Thoracic aorta (tissue), 2 donors: ENCODE measurements at regions not wholly inside any gene's neighbourhood (a gene's known extent, or its start where the extent isn't known, plus 50 kb on each side); places are given as distances from the start of the nearest gene placed in this dataset.
A peak's percentile ranks its signal among the peaks of the same experiment; 100 is the strongest.

Experiments used
- ATAC-seq: fragments of 150-250 bp; one replicate; pipeline ENCODE4 v1.8.0; 2017; ENCODE audit warnings: low read depth; ENCODE audit not compliant: insufficient number of reproducible peaks, low FRiP score
- DNase-seq: peaks from one replicate; pipeline ENCODE4 v3.0.0-alpha.2; 2020; ENCODE audit warnings: low spot score
- H3K27ac ChIP-seq, 2 donors: fragments of 200-600 bp; sonication (generic); 1 replicate in 1 of 2; 2 replicates in 1 of 2; pipeline ENCODE4 v1.5.1; 2016; ENCODE audit warnings: mild to moderate bottlenecking in 2 of 2, moderate library complexity in 2 of 2
- H3K27me3 ChIP-seq: fragments of 200-600 bp; sonication (generic); replicated peaks from 2 replicates; pipeline ENCODE4 v1.6.0; 2016; ENCODE audit warnings: mild to moderate bottlenecking; ENCODE audit not compliant: insufficient read depth
- H3K36me3 ChIP-seq: fragments of 200-600 bp; sonication (generic); one replicate; pipeline ENCODE4 v1.5.1; 2016
- H3K4me1 ChIP-seq, 2 donors: fragments of 200-600 bp; sonication (generic); 1 replicate in 1 of 2; 2 replicates in 1 of 2; pipeline versions ENCODE4 v1.5.1 to v1.6.0; 2016; ENCODE audit warnings: low read depth in 2 of 2, mild to moderate bottlenecking in 1 of 2; ENCODE audit not compliant: control insufficient read depth in 1 of 2
- H3K4me3 ChIP-seq: fragments of 200-600 bp; sonication (generic); 2 replicates; pipeline ENCODE4 v1.5.1; 2016; ENCODE audit warnings: mild to moderate bottlenecking
- H3K9me3 ChIP-seq: fragments of 200-600 bp; sonication (generic); 2 replicates; pipeline ENCODE4 v1.5.1; 2016
- TF ChIP-seq, protein P1 (sequence below): fragments of 200-600 bp; sonication (generic); IDR thresholded peaks from one replicate; pipeline ENCODE4 v1.5.1; 2019; ENCODE audit warnings: antibody characterized with exemption

DNA sequence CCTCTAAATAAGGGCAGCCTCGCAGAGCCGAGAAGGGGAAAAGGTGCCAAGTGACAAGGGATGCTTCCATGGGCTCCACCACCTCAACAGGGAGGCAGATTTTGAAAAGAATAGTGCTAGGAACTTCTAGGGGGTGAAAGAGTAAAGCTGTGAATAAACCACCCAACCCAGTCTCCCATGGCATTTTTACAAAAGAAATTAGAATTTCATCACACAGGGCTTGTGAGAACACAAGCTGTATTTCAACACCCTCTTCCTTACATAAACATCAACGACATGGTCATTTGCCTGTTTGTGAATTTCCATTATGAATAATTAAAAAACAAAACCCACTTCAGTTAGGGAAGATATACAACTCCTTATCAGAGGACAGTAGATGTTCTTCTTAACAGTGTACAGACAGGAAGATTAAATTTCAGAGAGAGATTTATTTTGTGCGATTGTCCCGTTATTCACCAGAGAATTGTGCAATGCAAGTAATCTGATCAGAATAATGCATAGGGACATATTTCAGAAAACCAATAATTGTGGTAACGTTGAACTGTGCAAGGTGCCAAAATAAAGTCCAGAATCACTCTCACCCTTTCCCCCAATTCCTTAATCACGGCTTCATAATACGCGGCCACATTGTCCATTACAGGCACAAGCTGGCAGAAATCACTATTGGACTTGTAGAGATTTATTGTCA is 207.8 kb upstream of the MGMT start:
- DNase-seq (no peak), ATAC-seq (no peak)
- Histone ChIP-seq H3K4me3 (no peak overlapping the region), H3K36me3 (no peaks in the 10 kb centered on the region), H3K27ac (peak overlapping the region in 1 of 2 donors; percentile 21), H3K4me1 (no peaks in the 10 kb centered on the region), H3K9me3 (no peaks in the 10 kb centered on the region), H3K27me3 (no peaks in the 10 kb centered on the region)
- TF ChIP-seq, protein P1, sequence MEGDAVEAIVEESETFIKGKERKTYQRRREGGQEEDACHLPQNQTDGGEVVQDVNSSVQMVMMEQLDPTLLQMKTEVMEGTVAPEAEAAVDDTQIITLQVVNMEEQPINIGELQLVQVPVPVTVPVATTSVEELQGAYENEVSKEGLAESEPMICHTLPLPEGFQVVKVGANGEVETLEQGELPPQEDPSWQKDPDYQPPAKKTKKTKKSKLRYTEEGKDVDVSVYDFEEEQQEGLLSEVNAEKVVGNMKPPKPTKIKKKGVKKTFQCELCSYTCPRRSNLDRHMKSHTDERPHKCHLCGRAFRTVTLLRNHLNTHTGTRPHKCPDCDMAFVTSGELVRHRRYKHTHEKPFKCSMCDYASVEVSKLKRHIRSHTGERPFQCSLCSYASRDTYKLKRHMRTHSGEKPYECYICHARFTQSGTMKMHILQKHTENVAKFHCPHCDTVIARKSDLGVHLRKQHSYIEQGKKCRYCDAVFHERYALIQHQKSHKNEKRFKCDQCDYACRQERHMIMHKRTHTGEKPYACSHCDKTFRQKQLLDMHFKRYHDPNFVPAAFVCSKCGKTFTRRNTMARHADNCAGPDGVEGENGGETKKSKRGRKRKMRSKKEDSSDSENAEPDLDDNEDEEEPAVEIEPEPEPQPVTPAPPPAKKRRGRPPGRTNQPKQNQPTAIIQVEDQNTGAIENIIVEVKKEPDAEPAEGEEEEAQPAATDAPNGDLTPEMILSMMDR, result no peak

DNA sequence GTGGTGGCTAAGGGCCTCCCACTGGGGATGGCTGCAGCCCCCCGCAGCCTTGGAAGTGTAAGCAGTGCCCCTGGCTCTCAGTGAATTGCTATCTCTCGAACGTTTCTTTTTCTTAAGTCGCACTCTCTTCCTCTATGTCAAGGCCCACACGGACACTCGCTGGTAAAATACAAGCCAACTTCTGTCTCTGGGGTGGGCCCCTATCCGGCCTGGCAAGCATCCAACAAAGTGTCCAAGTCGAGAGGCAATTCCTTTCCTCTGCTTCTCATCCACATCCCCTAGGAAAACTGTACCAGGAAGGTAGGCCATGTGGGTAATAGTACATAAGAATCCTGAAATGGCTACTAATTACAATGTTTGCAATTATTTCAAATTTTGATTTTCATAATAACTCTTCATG is 194.9 kb upstream of the MGMT start:
- TF ChIP-seq, protein P1, result no peak
- ATAC-seq (no peak), DNase-seq (no peak)
- no peaks in the 10 kb centered on the region for H3K36me3 ChIP-seq
- no peak overlapping the region for H3K27ac ChIP-seq
- no peak overlapping the region for H3K4me3 ChIP-seq
- H3K4me1 ChIP-seq, result no peaks in the 10 kb centered on the region
- no peaks in the 10 kb centered on the region for H3K9me3 ChIP-seq
- H3K27me3 ChIP-seq, result no peaks in the 10 kb centered on the region

DNA sequence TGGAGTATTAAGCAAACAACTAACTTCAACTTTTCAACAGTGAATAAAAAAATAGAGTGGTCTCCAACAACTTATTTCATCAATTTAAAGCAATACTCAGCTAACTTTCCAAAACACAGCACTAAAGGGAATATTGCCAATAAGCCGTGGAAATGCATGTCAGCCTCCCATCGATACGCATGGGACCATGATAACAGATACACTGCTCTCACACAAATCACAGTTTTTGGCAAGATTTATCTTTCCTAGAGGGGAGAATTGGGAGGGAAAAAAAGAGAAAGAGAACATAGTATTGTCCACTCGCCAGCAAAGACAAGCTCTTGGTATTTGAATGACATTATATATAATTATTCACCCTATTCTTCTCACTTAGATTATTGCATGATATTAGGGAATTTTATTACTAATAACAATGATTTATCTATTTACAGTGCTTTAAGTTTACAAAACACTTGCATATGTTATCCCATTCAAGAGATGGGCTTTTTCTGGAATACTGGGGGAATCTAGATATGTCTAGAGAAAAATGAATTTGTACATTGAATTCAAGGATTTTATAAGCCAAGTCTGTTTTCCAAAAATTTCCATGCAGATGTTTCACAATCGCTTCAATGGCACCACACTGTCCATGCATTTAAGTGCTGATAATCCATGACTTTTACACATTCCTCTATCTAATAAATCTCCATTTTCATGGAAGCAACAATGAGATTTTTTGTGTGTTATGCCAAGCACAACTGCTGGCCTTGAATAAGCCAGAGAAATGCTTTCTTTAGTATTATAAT is 194.0 kb upstream of the MGMT start:
- no peak for DNase-seq
- Histone ChIP-seq H3K4me1 (no peaks in the 10 kb centered on the region), H3K36me3 (no peaks in the 10 kb centered on the region), H3K27me3 (no peaks in the 10 kb centered on the region), H3K4me3 (no peak overlapping the region), H3K27ac (no peak overlapping the region), H3K9me3 (no peaks in the 10 kb centered on the region)
- ATAC-seq, result no peak
- TF ChIP-seq, protein P1, result no peak

DNA sequence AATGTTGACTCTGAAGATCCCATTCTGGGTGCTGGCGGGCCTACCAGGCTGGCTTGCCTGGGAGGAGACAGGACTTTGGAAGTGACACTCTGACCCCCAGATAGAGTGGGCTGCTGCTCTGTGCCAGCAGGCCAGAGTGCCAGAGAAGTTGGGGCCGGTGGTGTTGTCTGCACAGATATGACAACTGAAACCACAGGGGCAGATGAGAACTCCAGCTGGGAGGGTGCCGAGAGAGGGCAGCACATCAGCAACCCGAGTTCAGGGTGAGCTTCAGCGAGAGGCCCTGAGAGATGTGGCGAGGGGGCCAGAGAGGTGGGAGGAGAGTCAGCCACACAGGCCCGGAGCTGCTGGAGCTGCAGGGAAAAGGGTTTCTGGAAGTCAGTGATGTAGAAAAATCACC is 193.2 kb upstream of the MGMT start:
- no peak for ATAC-seq
- DNase-seq, result no peak
- Histone ChIP-seq H3K9me3 (no peaks in the 10 kb centered on the region), H3K4me3 (no peak overlapping the region), H3K4me1 (no peaks in the 10 kb centered on the region), H3K27ac (no peak overlapping the region), H3K27me3 (no peaks in the 10 kb centered on the region), H3K36me3 (no peaks in the 10 kb centered on the region)
- TF ChIP-seq, protein P1, result no peak

DNA sequence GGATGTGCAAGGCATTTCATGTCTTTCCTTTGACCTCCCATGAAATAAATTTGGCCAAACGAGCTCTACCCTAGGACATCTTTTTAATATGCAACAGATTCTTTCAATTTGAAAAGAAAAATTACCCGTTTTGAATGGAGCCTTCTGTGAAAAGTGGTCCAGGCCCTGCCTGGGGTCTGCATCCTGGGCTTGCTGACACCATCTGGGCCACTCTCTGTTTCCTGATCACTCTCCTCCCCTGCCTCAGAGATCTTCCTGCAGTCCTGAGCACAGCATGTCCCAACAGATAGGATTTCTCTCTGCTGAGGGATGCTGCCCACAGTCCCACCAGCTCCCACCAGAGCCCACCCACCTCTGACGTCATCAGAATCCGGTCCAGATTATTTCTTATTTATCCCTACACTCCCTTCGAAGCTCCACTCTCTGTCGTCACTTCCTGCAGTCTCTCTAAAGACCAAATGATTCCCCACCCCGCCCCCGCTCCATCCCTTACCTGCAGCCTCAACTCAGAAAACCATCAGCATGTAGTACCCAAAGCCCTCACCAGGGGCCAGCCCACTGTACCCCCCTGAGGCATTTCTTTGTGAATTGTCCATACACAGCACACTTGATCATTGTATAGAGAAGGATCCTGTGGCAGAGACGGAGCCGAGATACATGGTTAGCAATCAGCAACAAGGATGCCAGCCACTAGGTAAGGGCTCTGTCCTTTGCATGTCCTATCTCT is 192.1 kb upstream of the MGMT start:
- no peaks in the 10 kb centered on the region for H3K36me3 ChIP-seq
- ATAC-seq, result no peak

More for the DNA sequence above, 192.1 kb upstream of the MGMT start:
- TF ChIP-seq, protein P1, result no peak
- no peaks in the 10 kb centered on the region for H3K9me3 ChIP-seq
- no peak for DNase-seq
- H3K27me3 ChIP-seq, result no peaks in the 10 kb centered on the region
- H3K4me1 ChIP-seq, result no peaks in the 10 kb centered on the region
- no peak overlapping the region for H3K27ac ChIP-seq
- no peak overlapping the region for H3K4me3 ChIP-seq
